HepG2 (cell line): ENCODE measurements at regions not wholly inside any gene's neighbourhood (a gene's known extent, or its start where the extent isn't known, plus 50 kb on each side); places are given as distances from the start of the nearest gene placed in this dataset.

Experiments
- ATAC-seq: fragments of 200-7000 bp; cut with Tn5 transposase; 3 replicates; pipeline ENCODE4 v1.9.1; 2020; ENCODE audit warnings: mild to moderate bottlenecking, moderate library complexity
- BruUV-seq: library from RNA; stranded (reverse); fragments of 400-500 nt; replicated peaks from 2 replicates; lab custom pipeline; 2021; lab: Mats Ljungman, UMichigan
- CTCF ChIA-PET: fragments of 300-600 bp; formaldehyde crosslinking; extraction: SDS; loops from one replicate; lab custom pipeline; 2021; ENCODE audit warnings: low total read pairs, inconsistent platforms, low intra/inter-chr PET ratio; lab: Yijun Ruan, JAX
- POLR2A ChIA-PET: fragments of 350-600 bp; sonication (Branson Sonifier 250); formaldehyde crosslinking; loops from one replicate; lab custom pipeline; 2020; ENCODE audit warnings: antibody characterized with exemption, inconsistent platforms; lab: Yijun Ruan, JAX
- DNase-seq: peaks from one replicate; pipeline ENCODE4 v3.0.0-alpha.2; 2015; ENCODE audit warnings: low spot score
- FAIRE-seq: peaks from 3 replicates; lab custom pipeline; 2011; peaks lifted over from hg19 to GRCh38; lab: Jason Lieb, UNC
- H2AFZ ChIP-seq: one replicate; pipeline ENCODE4 v1.6.1; 2011; ENCODE audit warnings: low read length, inconsistent platforms
- H3K27ac ChIP-seq: fragments of 300-600 bp; 3 replicates; pipeline ENCODE4 v1.8.0; 2011; ENCODE audit warnings: mixed run types, mild to moderate bottlenecking, mixed read lengths, low read length, inconsistent platforms; ENCODE audit not compliant: insufficient read depth; ENCODE audit errors: extremely low read length
- H3K27me3 ChIP-seq, 2 experiments: fragments of 200-600 bp in 1 of 2; 2 replicates in 1 of 2; 3 replicates in 1 of 2; pipeline versions ENCODE4 v1.6.0 to v1.8.0; 2011; ENCODE audit warnings: low read length in 2 of 2, mild to moderate bottlenecking in 2 of 2, moderate library complexity in 2 of 2, inconsistent platforms in 1 of 2; ENCODE audit not compliant: insufficient read depth in 2 of 2, control insufficient read depth in 1 of 2
- H3K36me3 ChIP-seq, 2 experiments: fragments of 200-600 bp in 1 of 2; replicated peaks in 1 of 2; 2 replicates in 1 of 2; 3 replicates in 1 of 2; pipeline versions ENCODE4 v1.5.1 to v1.8.0; 2011; ENCODE audit warnings: low read length in 2 of 2, inconsistent platforms in 1 of 2; ENCODE audit not compliant: insufficient read depth in 2 of 2, control insufficient read depth in 1 of 2
- H3K4me1 ChIP-seq: 2 replicates; pipeline ENCODE4 v1.5.1; 2012; ENCODE audit warnings: low read length, inconsistent platforms; ENCODE audit not compliant: insufficient read depth
- H3K4me2 ChIP-seq: 2 replicates; pipeline ENCODE4 v1.6.0; 2011; ENCODE audit warnings: low read depth, low read length, inconsistent platforms
- H3K4me3 ChIP-seq, 3 experiments: fragments of 200-600 bp in 1 of 3; sonication (generic), shearing (Covaris generic) in 1 of 3; replicated peaks in 1 of 3; 2 replicates each; pipeline ENCODE4 v1.5.1; 2011 to 2016; ENCODE audit warnings: low read length in 3 of 3, inconsistent platforms in 2 of 3, low read depth in 2 of 3, mild to moderate bottlenecking in 2 of 3, control low read depth in 1 of 3, mixed read lengths in 1 of 3; ENCODE audit not compliant: insufficient read depth in 1 of 3
- H3K79me2 ChIP-seq: one replicate; pipeline ENCODE4 v1.6.1; 2011; ENCODE audit warnings: low read length, inconsistent platforms; ENCODE audit not compliant: insufficient read depth
- H3K9ac ChIP-seq: 2 replicates; pipeline ENCODE4 v1.6.0; 2011; ENCODE audit warnings: mild to moderate bottlenecking, low read depth, low read length, inconsistent platforms; ENCODE audit not compliant: insufficient read depth
- H3K9me3 ChIP-seq: 2 replicates; pipeline ENCODE4 v1.5.1; 2012; ENCODE audit warnings: mild to moderate bottlenecking, low read length
- H4K20me1 ChIP-seq: 2 replicates; pipeline ENCODE4 v1.6.0; 2011; ENCODE audit warnings: inconsistent platforms, mild to moderate bottlenecking, low read length, moderate library complexity; ENCODE audit not compliant: insufficient read depth
- GMEB1 ChIP-seq: sonication (generic); formaldehyde crosslinking; IDR thresholded peaks from 2 replicates; pipeline ENCODE4 v1.5.1; 2020; ENCODE audit warnings: missing genetic modification reagents, mild to moderate bottlenecking, borderline replicate concordance
- KDM1A ChIP-seq: IDR thresholded peaks from 2 replicates; pipeline ENCODE4 v1.6.1; 2016; ENCODE audit warnings: missing compliant biosample characterization
- NR3C1 ChIP-seq: sonication (generic); formaldehyde crosslinking; IDR thresholded peaks from 2 replicates; pipeline ENCODE4 v1.4.0; 2020; ENCODE audit warnings: missing genetic modification reagents
- RERE ChIP-seq: IDR thresholded peaks from 2 replicates; pipeline ENCODE4 v1.6.1; 2016; ENCODE audit warnings: low read depth, missing genetic modification reagents, missing compliant biosample characterization
- SOX5 ChIP-seq: IDR thresholded peaks from 2 replicates; pipeline ENCODE4 v1.6.1; 2016; ENCODE audit warnings: borderline replicate concordance
- ZNF747 ChIP-seq: sonication (generic); formaldehyde crosslinking; IDR thresholded peaks from 2 replicates; pipeline ENCODE4 v1.8.1; 2023; ENCODE audit warnings: missing genetic modification reagents, mild to moderate bottlenecking, borderline replicate concordance
- WGBS: methylation state at CpG from one replicate; pipeline ENCODE4 v1.1.6; 2017; ENCODE audit warnings: low lambda C conversion rate; 5-methylcytosine and 5-hydroxymethylcytosine counted together
- in situ Hi-C: cut with HindIII; loops from 2 replicates; pipeline ENCODE4 v1.10.0; 2017; ENCODE audit warnings: low pct_unique_long_range_greater_than_20kb; ENCODE audit not compliant: extremely low pct_ligation_motif_present
- intact Hi-C: fragments of 100-400 bp; cut with micrococcal nuclease; formaldehyde crosslinking; loops from one replicate; pipeline ENCODE4 v1.10.0; 2022; ENCODE audit not compliant: unreplicated experiment
- TF ChIP-seq, protein P1 (sequence below): sonication (generic); formaldehyde crosslinking; IDR thresholded peaks from 2 replicates; pipeline ENCODE4 v1.8.0; 2022; ENCODE audit warnings: mild to moderate bottlenecking, missing genetic modification reagents, moderate library complexity
- TF ChIP-seq, protein P2 (sequence below): sonication (generic); formaldehyde crosslinking; IDR thresholded peaks from 2 replicates; pipeline ENCODE4 v1.8.1; 2022; ENCODE audit warnings: mild to moderate bottlenecking, missing genetic modification reagents

- TF ChIP-seq ZNF747 = no peak
- no peak for TF ChIP-seq RERE (CRISPR knock-in tag)
Measured at GRCh38 chr12:77368379-77368778, 303.0 kb upstream of the E2F7 start (continued).

DNA sequence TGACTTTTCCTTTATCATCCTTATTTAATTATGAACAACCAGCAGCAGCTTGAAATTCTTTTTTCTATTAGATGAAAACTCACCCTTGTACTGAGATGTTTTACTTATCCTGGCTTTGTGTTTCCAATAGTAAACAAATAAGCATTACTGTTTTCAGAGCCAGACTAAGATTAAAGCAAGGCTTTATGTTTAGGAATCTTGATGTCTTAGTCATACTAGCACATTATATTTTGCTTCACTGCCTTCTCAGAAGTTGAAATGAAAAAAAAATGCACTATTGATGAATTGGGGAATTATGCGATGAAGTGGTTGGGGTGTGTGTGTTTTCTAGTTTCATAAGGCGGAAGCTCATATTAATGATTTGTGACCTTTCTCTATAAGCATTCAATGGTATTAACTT is 301.2 kb upstream of the E2F7 start:
- BruUV-seq = no TSS peak
- ATAC-seq = no peak
- POLR2A ChIA-PET = no interaction called here
- TF ChIP-seq KDM1A (CRISPR knock-in tag) (no peak), SOX5 (CRISPR knock-in tag) (no peak), GMEB1 (no peak), RERE (CRISPR knock-in tag) (no peak), NR3C1 (CRISPR knock-in tag) (no peak)
- TF ChIP-seq, protein P1, sequence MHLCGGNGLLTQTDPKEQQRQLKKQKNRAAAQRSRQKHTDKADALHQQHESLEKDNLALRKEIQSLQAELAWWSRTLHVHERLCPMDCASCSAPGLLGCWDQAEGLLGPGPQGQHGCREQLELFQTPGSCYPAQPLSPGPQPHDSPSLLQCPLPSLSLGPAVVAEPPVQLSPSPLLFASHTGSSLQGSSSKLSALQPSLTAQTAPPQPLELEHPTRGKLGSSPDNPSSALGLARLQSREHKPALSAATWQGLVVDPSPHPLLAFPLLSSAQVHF (CRISPR knock-in tag) = no peak
- TF ChIP-seq, protein P2, sequence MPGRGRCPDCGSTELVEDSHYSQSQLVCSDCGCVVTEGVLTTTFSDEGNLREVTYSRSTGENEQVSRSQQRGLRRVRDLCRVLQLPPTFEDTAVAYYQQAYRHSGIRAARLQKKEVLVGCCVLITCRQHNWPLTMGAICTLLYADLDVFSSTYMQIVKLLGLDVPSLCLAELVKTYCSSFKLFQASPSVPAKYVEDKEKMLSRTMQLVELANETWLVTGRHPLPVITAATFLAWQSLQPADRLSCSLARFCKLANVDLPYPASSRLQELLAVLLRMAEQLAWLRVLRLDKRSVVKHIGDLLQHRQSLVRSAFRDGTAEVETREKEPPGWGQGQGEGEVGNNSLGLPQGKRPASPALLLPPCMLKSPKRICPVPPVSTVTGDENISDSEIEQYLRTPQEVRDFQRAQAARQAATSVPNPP (CRISPR knock-in tag) = no peak

More for the DNA sequence above, 301.2 kb upstream of the E2F7 start:
- Histone ChIP-seq H3K36me3 (no peaks in the 10 kb centered on the region), H3K27me3 (no peaks in the 10 kb centered on the region; a peak in 1 of 5 replicates), H3K79me2 (no peaks in the 10 kb centered on the region), H3K4me1 (no peaks in the 10 kb centered on the region), H2AFZ (no peak overlapping the region), H3K9me3 (no peaks in the 10 kb centered on the region), H4K20me1 (no peaks in the 10 kb centered on the region), H3K4me3 (no peak overlapping the region), H3K9ac (no peak overlapping the region), H3K27ac (no peak overlapping the region), H3K4me2 (no peak overlapping the region)
- FAIRE-seq (no peak), DNase-seq (no peak)
- CTCF ChIA-PET = no interaction called here
- WGBS = 100% methylated on average over 2 of the region's 2 CpGs
- in situ Hi-C loops (no loop called here), intact Hi-C loops (no loop called here)
